ENCODE measurements at regions not wholly inside any gene's neighbourhood (a gene's known extent, or its start where the extent isn't known, plus 50 kb on each side); places are given as distances from the start of the nearest gene placed in this dataset. TPM values are rescaled to one million over a fixed set of nuclear protein-coding genes. Genes with fewer than 3 reads are reported as not detected.

- WGBS, 2 donors: 46 to 51% methylated on average over 3 of the region's 3 CpGs
- no peaks in the 10 kb centered on the region for H3K27me3 ChIP-seq
- no peak overlapping the region for H3K4me3 ChIP-seq
- H3K9me3 ChIP-seq: no peaks in the 10 kb centered on the region
- no peaks in the 10 kb centered on the region for H3K4me1 ChIP-seq
- TF ChIP-seq POLR2A (IDR thresholded peaks at IDR 0.05) (no peak), CTCF (IDR thresholded peaks at IDR 0.05) (no peak)
- H3K27ac ChIP-seq: no peak overlapping the region
- intact Hi-C loops (cut with DNase I): no loop called here
- DNase-seq: no peak
- no peak for ATAC-seq
- no peaks in the 10 kb centered on the region for H3K36me3 ChIP-seq (replicated peaks in 1 of 2; ENCODE audit: insufficient read depth in 1 of 2, low read depth in 2 of 2)
Observed at GRCh38 chr7:90081621-90082020, 72.6 kb upstream of the STEAP1 start.

- TF ChIP-seq POLR2A (IDR thresholded peaks at IDR 0.05): no peak
- no peak for TF ChIP-seq CTCF (IDR thresholded peaks at IDR 0.05)
- intact Hi-C loops (cut with DNase I): no loop called here
- H3K27me3 ChIP-seq: no peaks in the 10 kb centered on the region
- H3K27ac ChIP-seq: no peak overlapping the region
- no peaks in the 10 kb centered on the region for H3K36me3 ChIP-seq (replicated peaks in 1 of 2; ENCODE audit: insufficient read depth in 1 of 2, low read depth in 2 of 2)
- H3K4me1 ChIP-seq: no peaks in the 10 kb centered on the region
- DNase-seq (no peak), ATAC-seq (no peak)
- no peaks in the 10 kb centered on the region for H3K9me3 ChIP-seq
- H3K4me3 ChIP-seq: no peak overlapping the region
Observed at GRCh38 chr7:90092506-90092905, 61.8 kb upstream of the STEAP1 start.

- ATAC-seq (no peak), DNase-seq (no peak)
- intact Hi-C loops (cut with DNase I): no loop called here
- no peak overlapping the region for H3K27ac ChIP-seq
- no peaks in the 10 kb centered on the region for H3K27me3 ChIP-seq
- 54 to 65% methylated on average over 2 of the region's 2 CpGs for WGBS, 2 donors
- no peaks in the 10 kb centered on the region for H3K36me3 ChIP-seq (replicated peaks in 1 of 2; ENCODE audit: insufficient read depth in 1 of 2, low read depth in 2 of 2)
- no peak for TF ChIP-seq CTCF (IDR thresholded peaks at IDR 0.05)
- TF ChIP-seq POLR2A (IDR thresholded peaks at IDR 0.05): no peak
- H3K9me3 ChIP-seq: no peaks in the 10 kb centered on the region
- H3K4me3 ChIP-seq: no peak overlapping the region
- H3K4me1 ChIP-seq: no peaks in the 10 kb centered on the region
Observed at GRCh38 chr7:90094030-90094429, 60.2 kb upstream of the STEAP1 start.

Small RNA genes lying in the stretch of these regions (small RNA-seq; reads per million reads assigned to genes)
- not detected for gene RNU6-274P
